ENCODE measurements at regions not wholly inside any gene's neighbourhood (a gene's known extent, or its start where the extent isn't known, plus 50 kb on each side); places are given as distances from the start of the nearest gene placed in this dataset.

DNA sequence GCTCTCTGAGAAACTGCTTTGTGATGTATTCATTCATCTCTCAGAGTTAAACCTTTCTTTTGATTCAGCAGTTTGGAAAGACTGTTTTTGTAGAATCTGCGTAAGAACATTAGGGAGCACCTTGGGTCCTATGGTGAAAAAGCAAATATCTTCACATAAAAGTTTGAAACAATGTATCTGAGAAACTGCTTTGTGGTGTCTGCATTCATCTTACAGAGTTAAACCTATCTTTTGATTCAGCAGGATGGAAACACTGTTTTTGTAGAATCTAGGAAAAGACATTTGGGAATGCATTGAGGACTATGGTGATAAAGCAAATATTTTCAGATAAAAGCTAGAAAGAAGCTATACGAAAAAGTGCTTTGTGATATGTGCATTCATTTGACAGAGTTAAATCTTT lies 361.3 kb downstream of the OR4C45 start:
- Histone ChIP-seq H3K9me3 (ENCODE audit: control insufficient read depth, low read length) (no peaks in the 10 kb centered on the region), H3K27ac (ENCODE audit: low read length) (no peak overlapping the region), H3K4me3 (ENCODE audit: low read length) (no peak overlapping the region), H3K4me1 (ENCODE audit: control insufficient read depth, insufficient read depth, low read length) (no peaks in the 10 kb centered on the region), H3K27me3 (ENCODE audit: control insufficient read depth, insufficient read depth) (no peaks in the 10 kb centered on the region)
- 72% methylated on average over 2 of the region's 2 CpGs for WGBS
- intact Hi-C loops (cut with DNase I), result no loop called here
- ATAC-seq (no peak), DNase-seq (no peak)

DNA sequence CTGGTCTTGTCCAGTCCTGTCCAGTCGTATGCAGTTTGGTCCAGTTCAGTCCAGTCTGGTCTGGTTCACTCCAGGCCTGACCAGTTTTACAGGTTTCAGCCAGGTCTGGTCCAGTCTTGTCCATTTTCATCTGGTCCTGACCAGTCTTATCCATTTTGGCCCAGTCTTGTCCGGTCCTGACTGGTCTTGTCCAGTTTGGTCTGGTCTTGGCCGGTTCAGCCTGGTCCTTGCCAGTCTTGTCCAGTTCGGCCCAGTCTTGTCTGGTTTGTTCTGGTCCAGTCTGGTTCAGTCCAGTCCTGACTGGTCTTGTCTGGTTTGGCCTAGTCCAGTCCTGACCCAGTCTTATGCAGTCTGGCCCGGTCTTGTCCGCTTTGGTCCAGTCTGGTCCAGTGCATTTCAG lies 380.2 kb downstream of the OR4C45 start:
- Histone ChIP-seq H3K27ac (ENCODE audit: low read length) (no peak overlapping the region), H3K27me3 (ENCODE audit: control insufficient read depth, insufficient read depth) (no peaks in the 10 kb centered on the region), H3K4me3 (ENCODE audit: low read length) (no peak overlapping the region), H3K4me1 (ENCODE audit: control insufficient read depth, insufficient read depth, low read length) (no peaks in the 10 kb centered on the region), H3K9me3 (ENCODE audit: control insufficient read depth, low read length) (no peaks in the 10 kb centered on the region)
- DNase-seq (peak in 1 of 3 donors; percentile 23), ATAC-seq (no peak)
- intact Hi-C loops (cut with DNase I), result no loop called here
- WGBS, result 71% methylated on average over 6 of the region's 6 CpGs

DNA sequence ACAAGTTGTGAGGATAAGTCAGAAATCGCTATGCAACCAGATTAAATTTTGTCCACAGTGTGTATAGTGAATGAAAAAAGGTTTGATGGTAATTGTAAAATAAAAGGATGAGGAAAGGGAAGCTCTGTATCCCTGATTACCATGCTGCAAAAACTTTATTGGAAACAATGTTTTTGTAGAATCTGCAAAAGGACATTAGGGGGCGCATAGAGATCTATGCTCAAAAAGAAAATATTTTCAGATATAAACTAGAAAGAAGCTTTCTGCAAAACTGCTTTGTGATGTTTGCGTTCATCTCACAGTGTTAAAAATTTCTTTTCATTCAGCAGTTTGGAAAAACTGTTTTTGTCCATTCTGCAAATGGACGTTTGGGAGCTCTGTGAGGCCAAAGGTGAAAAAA lies 390.5 kb downstream of the OR4C45 start:
- intact Hi-C loops (cut with DNase I), result no loop called here
- no peaks in the 10 kb centered on the region for H3K9me3 ChIP-seq (ENCODE audit: control insufficient read depth, low read length)
- no peaks in the 10 kb centered on the region for H3K27me3 ChIP-seq (ENCODE audit: control insufficient read depth, insufficient read depth)
- DNase-seq, result no peak
- ATAC-seq, result no peak
- H3K27ac ChIP-seq (ENCODE audit: low read length), result no peak overlapping the region
- H3K4me1 ChIP-seq (ENCODE audit: control insufficient read depth, insufficient read depth, low read length), result no peaks in the 10 kb centered on the region
- H3K4me3 ChIP-seq (ENCODE audit: low read length), result no peak overlapping the region
- 33% methylated on average over 4 of the region's 4 CpGs for WGBS

Data from right cardiac atrium (tissue), 5 donors.